HG02870 (cell line): ENCODE measurements at regions not wholly inside any gene's neighbourhood (a gene's known extent, or its start where the extent isn't known, plus 50 kb on each side); places are given as distances from the start of the nearest gene placed in this dataset.

ENCODE experiments used
- ATAC-seq: cut with Tn5 transposase; IDR thresholded peaks from one replicate; pipeline ENCODE4 v1.9.1; 2021; ENCODE audit warnings: mild to moderate bottlenecking, moderate library complexity; ENCODE audit not compliant: unreplicated experiment

GRCh38 chr7:26046150-26046549 lies 105.8 kb upstream of the NFE2L3 start:
- ATAC-seq: no peak

- ATAC-seq: no peak
These were observed 105.1 kb upstream of the NFE2L3 start for GRCh38 chr7:26046878-26047277.

GRCh38 chr7:26048663-26049062 lies 103.3 kb upstream of the NFE2L3 start:
- ATAC-seq: no peak

GRCh38 chr7:26049081-26049480 lies 102.9 kb upstream of the NFE2L3 start:
- no peak for ATAC-seq

- no peak for ATAC-seq
These were observed 101.0 kb upstream of the NFE2L3 start for GRCh38 chr7:26051021-26051420.

GRCh38 chr7:26052706-26053105 lies 99.3 kb upstream of the NFE2L3 start:
- ATAC-seq: no peak

GRCh38 chr7:26054386-26054785 lies 97.6 kb upstream of the NFE2L3 start:
- no peak for ATAC-seq

GRCh38 chr7:26055241-26055640 lies 96.8 kb upstream of the NFE2L3 start:
- ATAC-seq: no peak

GRCh38 chr7:26060733-26061677 lies 91.0 kb upstream of the NFE2L3 start:
- no peak for ATAC-seq

- ATAC-seq: no peak
These were observed 90.1 kb upstream of the NFE2L3 start for GRCh38 chr7:26061678-26062603.

GRCh38 chr7:26065652-26066051 lies 86.3 kb upstream of the NFE2L3 start:
- no peak for ATAC-seq

GRCh38 chr7:26066736-26067135 lies 85.3 kb upstream of the NFE2L3 start:
- ATAC-seq: no peak

GRCh38 chr7:26070290-26070689 lies 81.7 kb upstream of the NFE2L3 start:
- ATAC-seq: no peak

- ATAC-seq: no peak
These were observed 80.2 kb upstream of the NFE2L3 start for GRCh38 chr7:26071622-26072456.

- ATAC-seq: no peak
These were observed 79.0 kb upstream of the NFE2L3 start for GRCh38 chr7:26073041-26073440.

GRCh38 chr7:26074919-26075318 lies 77.1 kb upstream of the NFE2L3 start:
- ATAC-seq: no peak

GRCh38 chr7:26076691-26077090 lies 75.3 kb upstream of the NFE2L3 start:
- ATAC-seq: no peak

GRCh38 chr7:26078437-26079336 lies 73.3 kb upstream of the NFE2L3 start:
- ATAC-seq: peak; percentile 85

GRCh38 chr7:26081638-26082037 lies 70.4 kb upstream of the NFE2L3 start:
- no peak for ATAC-seq

GRCh38 chr7:26083113-26083512 lies 68.9 kb upstream of the NFE2L3 start:
- no peak for ATAC-seq
